BJ (cell line): ENCODE measurements at regions not wholly inside any gene's neighbourhood (a gene's known extent, or its start where the extent isn't known, plus 50 kb on each side); places are given as distances from the start of the nearest gene placed in this dataset.

ENCODE experiments used
- CTCF ChIA-PET: fragments of 350-600 bp; formaldehyde crosslinking; extraction: SDS; loops from one replicate; lab custom pipeline; 2021; ENCODE audit warnings: antibody characterized with exemption, inconsistent platforms; lab: Yijun Ruan, JAX
- POLR2A ChIA-PET: fragments of 300-600 bp; sonication (Branson Sonifier 250); formaldehyde crosslinking; extraction: SDS; loops from one replicate; lab custom pipeline; 2021; ENCODE audit warnings: antibody characterized with exemption; lab: Charles Lee
- DNase-seq: peaks from one replicate; pipeline ENCODE4 v3.0.0-alpha.2; 2011; ENCODE audit warnings: low read depth
- H3K27me3 ChIP-seq: 2 replicates; pipeline ENCODE4 v1.6.0; 2011; ENCODE audit warnings: low read length; ENCODE audit not compliant: control insufficient read depth, insufficient read depth
- H3K36me3 ChIP-seq: 2 replicates; pipeline ENCODE4 v1.5.1; 2011; ENCODE audit warnings: low read length; ENCODE audit not compliant: control insufficient read depth, insufficient read depth
- H3K4me3 ChIP-seq: 2 replicates; pipeline ENCODE4 v1.5.1; 2011; ENCODE audit warnings: low read depth, mild to moderate bottlenecking, control low read depth, low read length
- CTCF ChIP-seq: IDR thresholded peaks from 2 replicates; pipeline ENCODE4 v1.5.1; 2011; ENCODE audit warnings: low read depth, mild to moderate bottlenecking, control low read depth, inconsistent platforms, low read length, moderate library complexity; ENCODE audit not compliant: insufficient read depth

- CTCF ChIA-PET: no interaction called here
- Histone ChIP-seq H3K36me3 (no peaks in the 10 kb centered on the region), H3K27me3 (no peaks in the 10 kb centered on the region), H3K4me3 (no peak overlapping the region)
- POLR2A ChIA-PET: no interaction called here
- TF ChIP-seq CTCF: no peak
- DNase-seq: no peak
These were observed 547.8 kb upstream of the TBL1XR1 start for GRCh38 chr3:177744873-177745606.

GRCh38 chr3:177745607-177746005, 548.3 kb upstream of the TBL1XR1 start:
- POLR2A ChIA-PET: interaction anchor here (0.5 kb wide), 1 partner anchor 14 kb away, joined by 3 read pairs; no protein-coding TSS in a partner anchor
- TF ChIP-seq CTCF: no peak
- Histone ChIP-seq H3K36me3 (no peaks in the 10 kb centered on the region), H3K27me3 (no peaks in the 10 kb centered on the region), H3K4me3 (no peak overlapping the region)
- no peak for DNase-seq
- CTCF ChIA-PET: interaction anchor here (1.5 kb wide), 1 partner anchor 9 kb away, joined by 4 read pairs; no protein-coding TSS in a partner anchor

- ChIA-PET CTCF (interaction anchor here (1.5 kb wide), 1 partner anchor 10 kb away, joined by 4 read pairs; no protein-coding TSS in a partner anchor), POLR2A (interaction anchor here (0.5 to 0.8 kb wide), 2 partner anchors 15 to 22 kb away, joined by 3 to 4 read pairs; no protein-coding TSS in a partner anchor)
- Histone ChIP-seq H3K4me3 (no peak overlapping the region), H3K36me3 (no peaks in the 10 kb centered on the region), H3K27me3 (no peaks in the 10 kb centered on the region)
- no peak for TF ChIP-seq CTCF
- DNase-seq: no peak
These were observed 549.2 kb upstream of the TBL1XR1 start for GRCh38 chr3:177746337-177746933.

- no peak for TF ChIP-seq CTCF
- H3K4me3 ChIP-seq: no peak overlapping the region
These were observed 552.6 kb upstream of the TBL1XR1 start for GRCh38 chr3:177749836-177750235.

GRCh38 chr3:177750436-177750835, 553.2 kb upstream of the TBL1XR1 start:
- no peak for TF ChIP-seq CTCF
- POLR2A ChIA-PET: no interaction called here
- no peak for DNase-seq
- CTCF ChIA-PET: interaction anchor here (0.6 kb wide), 1 partner anchor 241 kb away, joined by 3 read pairs; no protein-coding TSS in a partner anchor
- Histone ChIP-seq H3K4me3 (no peak overlapping the region), H3K36me3 (no peaks in the 10 kb centered on the region), H3K27me3 (no peaks in the 10 kb centered on the region)

More at GRCh38 chr3:177749836-177750235, 552.6 kb upstream of the TBL1XR1 start:
- H3K27me3 ChIP-seq: no peaks in the 10 kb centered on the region
- H3K36me3 ChIP-seq: no peaks in the 10 kb centered on the region
- no peak for DNase-seq
- CTCF ChIA-PET: interaction anchor here (0.6 kb wide), 1 partner anchor 240 kb away, joined by 3 read pairs; no protein-coding TSS in a partner anchor
- POLR2A ChIA-PET: no interaction called here
